Keratinocyte (primary cell): ENCODE measurements at regions not wholly inside any gene's neighbourhood (a gene's known extent, or its start where the extent isn't known, plus 50 kb on each side); places are given as distances from the start of the nearest gene placed in this dataset.

Experiments used
- CTCF ChIP-seq, 3 experiments: IDR thresholded peaks in 1 of 3; conservative IDR thresholded peaks in 1 of 3; optimal IDR thresholded peaks in 1 of 3; 2 replicates in 2 of 3; 3 replicates in 1 of 3; pipeline versions ENCODE3 to v1.5.1; 2011; ENCODE audit warnings: low read length in 3 of 3, mild to moderate bottlenecking in 3 of 3, moderate library complexity in 2 of 3, control low read depth in 1 of 3, inconsistent platforms in 1 of 3; ENCODE audit not compliant: insufficient read depth in 2 of 3; ENCODE audit errors: extremely low read depth in 1 of 3
- EZH2 ChIP-seq: IDR thresholded peaks from one replicate; pipeline ENCODE4 v1.6.1; 2012; ENCODE audit warnings: inconsistent platforms, mild to moderate bottlenecking, low read length, moderate library complexity

DNA sequence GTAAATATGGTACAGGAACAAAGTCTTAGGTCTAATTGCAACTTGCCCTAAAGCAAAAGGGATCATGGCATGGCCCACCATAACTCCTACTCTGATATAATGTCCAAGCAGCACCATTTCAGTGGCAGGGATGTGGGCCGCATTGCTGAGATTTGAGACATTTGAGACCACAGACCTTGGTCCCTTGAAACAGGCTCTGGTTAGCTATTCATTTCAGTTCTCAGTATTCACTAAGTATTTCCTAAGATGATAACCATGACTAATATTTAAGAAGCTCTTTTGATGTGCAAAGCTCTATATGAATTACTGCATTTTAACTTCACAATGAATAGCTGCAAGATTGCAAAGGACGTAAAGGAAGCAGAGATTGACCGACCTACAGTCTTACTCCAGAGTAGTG, 471.0 kb downstream of the SHISA9 start:
- TF ChIP-seq CTCF (optimal IDR thresholded peaks at IDR 0.05 in 1 of 3, IDR thresholded peaks at IDR 0.05 in 1 of 3, conservative IDR thresholded peaks at IDR 0.05 in 1 of 3; ENCODE audit: extremely low read depth in 1 of 3, insufficient read depth in 2 of 3, low read length in 3 of 3) (no peak), EZH2 (no peak)
